Right atrium auricular region (tissue), 2 donors: ENCODE measurements at regions not wholly inside any gene's neighbourhood (a gene's known extent, or its start where the extent isn't known, plus 50 kb on each side); places are given as distances from the start of the nearest gene placed in this dataset.

Experiments used
- DNase-seq: peaks from one replicate; pipeline ENCODE4 v3.0.0-alpha.2; 2019; ENCODE audit warnings: low spot score
- H3K27ac ChIP-seq, 2 donors: fragments of 200-600 bp; sonication (generic); 1 replicate in 1 of 2; 2 replicates in 1 of 2; pipeline ENCODE4 v1.5.1; 2016 to 2019
- H3K27me3 ChIP-seq, 2 donors: fragments of 200-600 bp; sonication (generic); one replicate each; pipeline versions ENCODE4 v1.5.1 to v1.6.0; 2017 to 2019
- H3K36me3 ChIP-seq: fragments of 200-600 bp; sonication (generic); one replicate; pipeline ENCODE4 v1.5.1; 2016
- H3K4me1 ChIP-seq, 2 donors: fragments of 200-600 bp; sonication (generic); one replicate each; pipeline versions ENCODE4 v1.5.1 to v1.6.0; 2017 to 2019
- H3K4me3 ChIP-seq, 2 donors: fragments of 200-600 bp; sonication (generic); 1 replicate in 1 of 2; 2 replicates in 1 of 2; pipeline ENCODE4 v1.5.1; 2017 to 2019; ENCODE audit warnings: mild to moderate bottlenecking in 1 of 2, moderate library complexity in 1 of 2
- H3K9me3 ChIP-seq, 2 donors: fragments of 200-600 bp; sonication (generic); one replicate each; pipeline ENCODE4 v1.5.1; 2019
- TF ChIP-seq, protein P1 (sequence below), 2 donors: fragments of 200-600 bp; sonication (generic); IDR thresholded peaks; one replicate each; pipeline ENCODE4 v1.5.1; 2019; ENCODE audit warnings: antibody characterized with exemption in 2 of 2

DNA sequence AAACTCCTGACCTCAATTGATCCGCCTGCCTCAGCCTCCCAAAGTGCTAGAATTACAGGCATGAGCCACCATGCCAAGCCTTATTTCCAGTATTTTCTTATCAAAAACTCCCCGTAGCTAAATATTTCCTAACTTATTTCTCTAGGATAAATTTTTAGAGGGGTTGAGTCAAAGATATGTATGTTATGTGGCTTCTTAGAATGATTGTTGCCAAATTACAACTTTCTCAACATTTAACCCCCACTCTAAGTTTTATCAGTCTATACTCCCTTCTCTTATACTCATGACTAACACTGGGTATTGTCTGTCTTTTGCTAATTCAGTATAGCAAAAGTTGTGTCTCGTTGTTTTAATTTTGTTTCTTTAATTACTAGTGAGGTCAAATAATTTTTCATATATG lies 187.7 kb upstream of the LNX1 start:
- Histone ChIP-seq H3K27ac (no peak overlapping the region), H3K4me1 (no peaks in the 10 kb centered on the region), H3K9me3 (no peaks in the 10 kb centered on the region), H3K27me3 (no peaks in the 10 kb centered on the region), H3K4me3 (no peak overlapping the region), H3K36me3 (no peaks in the 10 kb centered on the region)
- no peak for DNase-seq
- TF ChIP-seq, protein P1, sequence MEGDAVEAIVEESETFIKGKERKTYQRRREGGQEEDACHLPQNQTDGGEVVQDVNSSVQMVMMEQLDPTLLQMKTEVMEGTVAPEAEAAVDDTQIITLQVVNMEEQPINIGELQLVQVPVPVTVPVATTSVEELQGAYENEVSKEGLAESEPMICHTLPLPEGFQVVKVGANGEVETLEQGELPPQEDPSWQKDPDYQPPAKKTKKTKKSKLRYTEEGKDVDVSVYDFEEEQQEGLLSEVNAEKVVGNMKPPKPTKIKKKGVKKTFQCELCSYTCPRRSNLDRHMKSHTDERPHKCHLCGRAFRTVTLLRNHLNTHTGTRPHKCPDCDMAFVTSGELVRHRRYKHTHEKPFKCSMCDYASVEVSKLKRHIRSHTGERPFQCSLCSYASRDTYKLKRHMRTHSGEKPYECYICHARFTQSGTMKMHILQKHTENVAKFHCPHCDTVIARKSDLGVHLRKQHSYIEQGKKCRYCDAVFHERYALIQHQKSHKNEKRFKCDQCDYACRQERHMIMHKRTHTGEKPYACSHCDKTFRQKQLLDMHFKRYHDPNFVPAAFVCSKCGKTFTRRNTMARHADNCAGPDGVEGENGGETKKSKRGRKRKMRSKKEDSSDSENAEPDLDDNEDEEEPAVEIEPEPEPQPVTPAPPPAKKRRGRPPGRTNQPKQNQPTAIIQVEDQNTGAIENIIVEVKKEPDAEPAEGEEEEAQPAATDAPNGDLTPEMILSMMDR (IDR thresholded peaks at IDR 0.05): no peak

- H3K27me3 ChIP-seq: no peaks in the 10 kb centered on the region
- no peaks in the 10 kb centered on the region for H3K9me3 ChIP-seq
- H3K4me3 ChIP-seq: no peak overlapping the region
- H3K27ac ChIP-seq: no peak overlapping the region
- TF ChIP-seq, protein P1 (IDR thresholded peaks at IDR 0.05): no peak
- no peaks in the 10 kb centered on the region for H3K4me1 ChIP-seq
- DNase-seq: no peak
- H3K36me3 ChIP-seq: no peaks in the 10 kb centered on the region
Observed at GRCh38 chr4:53778155-53778554, 186.9 kb upstream of the LNX1 start.

DNA sequence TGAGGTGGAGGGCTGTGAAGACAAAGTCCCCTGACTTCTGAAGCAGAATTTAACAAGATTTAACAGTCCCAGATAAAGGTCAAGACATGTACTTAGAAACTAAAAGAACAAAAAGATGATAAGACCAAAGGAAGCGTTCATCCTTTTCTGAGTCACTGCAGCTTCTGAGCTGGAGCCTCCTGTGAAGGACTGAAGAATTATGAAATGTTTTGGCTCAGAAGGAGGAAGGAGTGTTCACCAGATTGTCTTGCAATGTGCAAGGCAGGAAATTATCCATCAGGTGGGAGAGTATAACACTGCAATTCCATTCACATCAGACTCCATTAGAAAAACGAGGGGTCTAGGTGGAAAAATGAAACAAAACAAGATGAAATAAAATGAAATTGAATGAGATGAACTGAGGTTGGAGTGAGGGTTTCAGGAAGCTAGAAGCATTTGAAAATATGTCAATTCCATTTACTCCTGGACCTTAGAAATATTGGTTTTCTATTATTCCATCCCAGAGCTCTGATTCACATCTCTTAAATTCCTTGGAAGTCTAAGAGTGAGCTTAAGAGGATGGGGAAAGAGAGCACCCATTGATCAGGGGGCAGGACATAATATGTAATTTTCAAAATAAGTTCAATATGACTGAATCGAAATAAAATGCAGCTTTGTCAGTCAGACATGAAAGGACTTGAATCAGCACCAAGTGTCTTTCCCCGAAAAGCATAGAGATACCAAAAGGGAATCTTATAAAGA lies 186.1 kb upstream of the LNX1 start:
- H3K4me1 ChIP-seq: no peaks in the 10 kb centered on the region

DNA sequence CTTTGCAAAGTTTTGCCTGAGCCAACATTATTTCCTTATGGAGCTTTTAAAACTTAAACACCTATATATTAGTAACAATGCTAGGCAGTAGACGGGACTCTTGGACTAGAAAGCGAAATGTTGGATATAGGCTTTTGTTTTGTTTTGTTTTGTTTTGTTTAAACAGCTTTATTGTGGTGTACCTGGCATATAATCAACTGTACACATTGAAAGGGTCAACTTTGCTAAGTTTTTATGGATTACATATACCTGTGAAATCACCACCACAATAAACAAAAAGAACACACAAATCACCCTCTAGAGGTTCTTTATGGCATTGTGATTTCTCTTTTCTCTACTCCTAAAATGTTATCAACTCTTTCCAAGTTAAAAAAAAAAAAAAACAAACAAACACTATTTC lies 184.9 kb upstream of the LNX1 start:
- TF ChIP-seq, protein P1 (IDR thresholded peaks at IDR 0.05): no peak
- DNase-seq: no peak
- Histone ChIP-seq H3K27ac (no peak overlapping the region), H3K27me3 (no peaks in the 10 kb centered on the region), H3K4me3 (no peak overlapping the region), H3K9me3 (no peaks in the 10 kb centered on the region), H3K4me1 (no peaks in the 10 kb centered on the region), H3K36me3 (no peaks in the 10 kb centered on the region)

More for the DNA sequence above, 186.1 kb upstream of the LNX1 start:
- TF ChIP-seq, protein P1 (IDR thresholded peaks at IDR 0.05): no peak
- no peak overlapping the region for H3K27ac ChIP-seq
- DNase-seq: no peak
- no peaks in the 10 kb centered on the region for H3K36me3 ChIP-seq
- H3K4me3 ChIP-seq: no peak overlapping the region
- H3K9me3 ChIP-seq: no peaks in the 10 kb centered on the region
- no peaks in the 10 kb centered on the region for H3K27me3 ChIP-seq

DNA sequence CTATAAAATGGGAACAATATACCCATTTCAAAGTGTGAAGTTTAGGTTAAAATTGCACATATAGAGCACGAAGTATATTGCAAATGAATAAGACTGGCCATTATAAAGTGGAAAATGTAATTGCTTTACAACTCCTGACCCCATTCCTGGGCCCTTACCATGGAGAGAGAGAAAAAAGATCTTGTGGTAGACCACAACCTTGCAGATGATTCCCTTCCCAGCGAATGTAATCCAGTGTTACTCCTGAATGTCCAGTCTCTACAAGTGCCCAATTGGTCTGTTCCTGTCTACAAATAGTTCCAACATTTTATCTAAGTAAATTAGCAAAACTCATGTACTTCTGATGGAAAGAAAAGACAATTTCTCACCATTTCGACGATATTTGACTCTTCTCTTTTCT lies 184.1 kb upstream of the LNX1 start:
- Histone ChIP-seq H3K27me3 (no peaks in the 10 kb centered on the region), H3K9me3 (no peaks in the 10 kb centered on the region), H3K27ac (no peak overlapping the region), H3K4me1 (no peaks in the 10 kb centered on the region), H3K4me3 (no peak overlapping the region), H3K36me3 (no peaks in the 10 kb centered on the region)
- no peak for DNase-seq
- TF ChIP-seq, protein P1 (IDR thresholded peaks at IDR 0.05): no peak

- no peak for DNase-seq
- Histone ChIP-seq H3K4me3 (no peak overlapping the region), H3K27ac (no peak overlapping the region), H3K9me3 (no peaks in the 10 kb centered on the region), H3K4me1 (no peaks in the 10 kb centered on the region), H3K36me3 (no peaks in the 10 kb centered on the region), H3K27me3 (no peaks in the 10 kb centered on the region)
- TF ChIP-seq, protein P1 (IDR thresholded peaks at IDR 0.05): no peak
Observed at GRCh38 chr4:53771326-53771725, 180.0 kb upstream of the LNX1 start.
